ENCODE measurements at regions not wholly inside any gene's neighbourhood (a gene's known extent, or its start where the extent isn't known, plus 50 kb on each side); places are given as distances from the start of the nearest gene placed in this dataset.

DNA sequence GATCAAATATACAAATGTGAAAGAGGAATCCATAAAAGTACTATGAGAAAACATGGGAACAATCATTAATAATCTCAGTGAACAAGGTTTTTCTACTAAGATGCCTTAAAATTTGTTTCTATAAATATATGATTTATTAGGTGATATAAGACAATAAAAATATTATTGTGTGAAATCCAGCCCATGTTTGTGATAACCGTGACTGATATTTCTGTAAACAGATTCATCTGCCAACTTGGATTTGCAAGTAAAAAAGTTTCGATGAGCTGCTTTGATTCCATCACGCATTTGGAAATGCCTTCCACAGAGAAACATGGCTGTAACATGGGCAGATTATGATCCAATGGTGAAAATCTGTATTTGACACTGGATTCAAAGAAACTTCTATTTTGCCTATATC is 157.8 kb downstream of the NXPE2 start:
- Histone ChIP-seq H3K27ac (no peak overlapping the region), H3K4me3 (no peak overlapping the region)
- DNase-seq (ENCODE audit: low spot score): no peak
- TF ChIP-seq, protein P1, sequence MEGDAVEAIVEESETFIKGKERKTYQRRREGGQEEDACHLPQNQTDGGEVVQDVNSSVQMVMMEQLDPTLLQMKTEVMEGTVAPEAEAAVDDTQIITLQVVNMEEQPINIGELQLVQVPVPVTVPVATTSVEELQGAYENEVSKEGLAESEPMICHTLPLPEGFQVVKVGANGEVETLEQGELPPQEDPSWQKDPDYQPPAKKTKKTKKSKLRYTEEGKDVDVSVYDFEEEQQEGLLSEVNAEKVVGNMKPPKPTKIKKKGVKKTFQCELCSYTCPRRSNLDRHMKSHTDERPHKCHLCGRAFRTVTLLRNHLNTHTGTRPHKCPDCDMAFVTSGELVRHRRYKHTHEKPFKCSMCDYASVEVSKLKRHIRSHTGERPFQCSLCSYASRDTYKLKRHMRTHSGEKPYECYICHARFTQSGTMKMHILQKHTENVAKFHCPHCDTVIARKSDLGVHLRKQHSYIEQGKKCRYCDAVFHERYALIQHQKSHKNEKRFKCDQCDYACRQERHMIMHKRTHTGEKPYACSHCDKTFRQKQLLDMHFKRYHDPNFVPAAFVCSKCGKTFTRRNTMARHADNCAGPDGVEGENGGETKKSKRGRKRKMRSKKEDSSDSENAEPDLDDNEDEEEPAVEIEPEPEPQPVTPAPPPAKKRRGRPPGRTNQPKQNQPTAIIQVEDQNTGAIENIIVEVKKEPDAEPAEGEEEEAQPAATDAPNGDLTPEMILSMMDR (IDR thresholded peaks at IDR 0.05): no peak

DNA sequence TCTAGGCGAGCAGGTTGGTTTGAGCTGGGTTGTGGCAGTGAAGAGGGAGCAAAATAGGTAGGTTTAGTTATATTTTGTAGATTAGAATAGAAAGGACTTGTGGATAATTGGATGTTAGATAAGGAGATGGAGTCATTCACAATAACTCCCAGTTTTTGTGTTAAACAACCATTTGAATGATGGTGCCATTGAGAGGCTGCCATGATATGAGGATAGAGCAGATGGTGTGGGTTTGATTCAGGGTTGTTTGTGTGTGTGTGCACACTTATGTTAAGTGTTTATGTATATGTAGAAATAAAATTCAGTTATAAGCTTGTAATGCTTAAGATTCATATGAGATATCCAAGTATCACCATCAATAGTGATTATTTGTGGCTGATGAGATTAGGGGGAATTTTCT is 166.6 kb downstream of the NXPE2 start:
- TF ChIP-seq, protein P1 (IDR thresholded peaks at IDR 0.05): no peak
- DNase-seq (ENCODE audit: low spot score): no peak
- Histone ChIP-seq H3K27ac (no peak overlapping the region), H3K4me3 (no peak overlapping the region)

DNA sequence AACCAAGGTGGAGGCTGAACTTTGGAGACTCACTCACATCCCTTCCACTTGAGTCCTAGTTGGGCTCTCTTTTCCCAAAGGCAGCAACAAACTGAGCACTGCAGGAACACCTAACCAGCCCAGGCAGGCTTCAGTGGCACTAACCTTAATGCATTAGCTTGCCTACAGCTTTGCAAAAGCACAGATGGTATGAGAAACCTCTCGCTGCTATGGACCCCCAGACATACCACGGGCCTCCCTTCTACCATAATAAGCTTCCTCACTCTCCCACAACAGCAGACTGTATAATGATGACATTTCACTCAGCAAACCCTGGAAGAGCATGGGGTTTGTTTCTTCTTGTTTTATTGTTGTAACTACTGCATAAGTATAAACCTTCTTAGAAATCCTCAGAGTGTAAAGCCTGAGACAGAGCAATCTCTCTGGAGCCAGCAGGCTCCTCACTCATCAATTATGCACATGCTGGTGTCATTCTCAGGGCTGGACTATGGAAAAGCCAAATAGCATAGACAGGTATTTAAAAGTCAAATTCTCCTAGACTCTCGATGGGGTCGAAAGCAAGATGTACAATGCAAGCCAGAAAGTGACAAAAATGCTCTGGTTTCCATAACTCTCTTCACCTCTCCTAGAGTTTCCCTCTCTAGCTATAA is 167.6 kb downstream of the NXPE2 start:
- no peak for DNase-seq (ENCODE audit: low spot score)
- TF ChIP-seq, protein P1 (IDR thresholded peaks at IDR 0.05): no peak
- H3K27ac ChIP-seq: no peak overlapping the region
- no peak overlapping the region for H3K4me3 ChIP-seq

DNA sequence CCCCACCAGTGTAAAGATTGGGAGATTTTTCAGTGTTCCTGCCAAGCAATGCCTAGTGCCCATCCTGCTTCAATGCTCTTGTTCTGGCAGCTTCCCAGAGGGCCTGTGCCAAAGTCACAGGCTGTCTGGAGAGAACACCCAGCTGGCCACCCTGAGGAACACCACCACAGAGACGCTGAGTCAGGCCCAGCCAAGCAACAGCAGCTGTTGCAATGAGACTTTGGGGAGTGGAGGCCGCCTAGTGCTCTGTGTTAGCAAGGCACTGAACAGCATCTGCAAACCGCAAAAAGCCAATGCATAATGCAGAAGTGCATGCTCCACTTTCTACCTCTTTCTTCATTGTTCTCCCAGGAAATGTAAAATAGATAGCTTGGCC is 168.1 kb downstream of the NXPE2 start:
- H3K27ac ChIP-seq: no peak overlapping the region
- no peak for DNase-seq (ENCODE audit: low spot score)
- no peak overlapping the region for H3K4me3 ChIP-seq
- TF ChIP-seq, protein P1 (IDR thresholded peaks at IDR 0.05): no peak

DNA sequence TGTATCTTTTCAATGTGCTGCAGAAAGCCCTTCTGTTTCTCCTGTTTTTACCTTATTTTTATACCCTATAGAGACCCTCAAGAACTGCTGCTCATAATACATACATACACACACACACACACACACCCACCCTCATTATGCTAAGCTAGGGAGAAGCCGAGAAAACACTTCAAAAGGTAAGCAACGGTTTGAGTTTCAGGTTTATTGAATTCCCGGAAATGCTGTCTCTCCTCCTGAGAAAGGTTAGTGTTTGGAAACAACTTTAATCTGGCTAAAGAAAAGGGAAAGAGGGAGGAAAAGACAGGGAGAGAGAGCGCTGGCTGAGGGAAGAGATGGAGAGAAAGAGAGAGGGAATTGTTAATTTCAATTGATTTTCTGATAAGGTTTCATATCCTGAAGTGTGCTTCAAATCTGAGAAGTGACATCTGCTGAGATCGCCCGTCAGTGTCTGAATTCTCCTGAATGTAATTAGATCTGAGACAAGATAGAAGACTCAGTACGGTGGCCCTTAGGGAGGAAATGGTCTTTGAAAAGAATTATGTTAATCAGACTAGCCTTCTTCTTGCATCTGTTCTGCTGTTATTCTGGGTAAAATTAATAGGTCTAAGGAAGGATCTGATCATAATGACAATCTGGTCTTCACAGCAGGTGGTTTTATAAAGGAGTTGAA is 169.1 kb downstream of the NXPE2 start:
- no peak for DNase-seq (ENCODE audit: low spot score)
- no peak overlapping the region for H3K27ac ChIP-seq
- no peak overlapping the region for H3K4me3 ChIP-seq
- TF ChIP-seq, protein P1 (IDR thresholded peaks at IDR 0.05): no peak

DNA sequence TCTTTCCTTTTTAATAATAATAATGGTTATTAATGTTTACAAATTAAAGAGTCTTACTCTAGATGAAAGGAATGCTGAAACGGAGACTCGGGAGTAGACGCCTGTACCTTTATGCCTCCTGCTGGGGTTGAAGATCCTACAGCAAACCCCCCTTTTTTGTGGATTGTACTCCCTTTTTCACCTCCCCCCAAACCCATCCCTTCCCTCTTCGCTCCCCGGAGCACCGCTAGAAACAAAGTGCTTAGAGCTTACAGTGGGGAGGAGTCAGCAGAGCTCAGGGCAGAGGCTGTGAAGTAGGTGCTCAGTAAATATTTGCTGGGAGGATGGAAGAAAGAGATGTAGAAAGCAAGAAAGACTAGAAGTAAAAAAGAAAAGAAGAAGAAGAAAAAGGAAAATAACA is 169.7 kb downstream of the NXPE2 start:
- TF ChIP-seq, protein P1 (IDR thresholded peaks at IDR 0.05): no peak
- H3K4me3 ChIP-seq: no peak overlapping the region
- no peak for DNase-seq (ENCODE audit: low spot score)
- H3K27ac ChIP-seq: no peak overlapping the region

DNA sequence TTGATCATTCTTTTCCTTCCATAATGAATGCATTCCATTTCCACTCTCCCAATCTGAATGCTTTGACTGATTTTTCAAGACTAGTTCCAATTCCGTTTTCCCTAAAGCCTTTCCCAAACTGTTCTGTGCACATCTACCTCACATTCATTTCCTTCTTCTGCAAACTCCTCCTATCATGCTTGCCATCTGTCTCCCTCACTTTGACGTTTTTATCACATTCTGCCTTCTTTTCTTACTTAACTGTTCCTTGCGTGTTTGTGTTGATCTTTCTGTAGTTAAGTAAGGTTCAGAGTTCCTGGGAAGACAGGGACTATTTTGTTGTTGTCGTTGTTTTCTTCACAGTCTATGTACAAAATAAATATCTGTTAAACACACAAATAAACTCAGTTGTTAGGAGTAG is 179.0 kb downstream of the NXPE2 start:
- no peak overlapping the region for H3K4me3 ChIP-seq

More for the DNA sequence above, 179.0 kb downstream of the NXPE2 start:
- H3K27ac ChIP-seq: no peak overlapping the region
- DNase-seq (ENCODE audit: low spot score): no peak
- TF ChIP-seq, protein P1 (IDR thresholded peaks at IDR 0.05): no peak
